ENCODE measurements at regions not wholly inside any gene's neighbourhood (a gene's known extent, or its start where the extent isn't known, plus 50 kb on each side); places are given as distances from the start of the nearest gene placed in this dataset.
A peak's percentile ranks its signal among the peaks of the same experiment; 100 is the strongest.

DNA sequence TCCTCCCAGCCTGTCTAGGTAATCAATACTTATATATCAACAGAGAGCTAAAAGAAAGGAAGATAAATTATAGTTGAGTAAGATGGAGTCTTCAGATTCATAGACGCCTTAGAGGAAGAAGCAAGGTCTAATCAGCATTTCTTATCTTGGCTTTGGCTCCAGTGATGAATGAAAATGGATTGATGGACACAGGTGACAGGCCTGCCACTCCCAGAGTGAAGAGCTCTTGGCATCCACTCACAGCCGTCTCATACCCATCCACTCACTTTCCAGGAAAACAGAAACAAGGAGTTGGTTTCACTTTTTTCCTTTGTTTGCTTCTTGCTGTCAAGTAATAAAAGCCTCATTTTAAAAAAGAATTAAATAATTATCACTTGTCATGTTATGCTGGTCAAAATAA is 168.2 kb downstream of the MFSD1 start:
- DNase-seq (ENCODE audit: low spot score) = no peak

DNA sequence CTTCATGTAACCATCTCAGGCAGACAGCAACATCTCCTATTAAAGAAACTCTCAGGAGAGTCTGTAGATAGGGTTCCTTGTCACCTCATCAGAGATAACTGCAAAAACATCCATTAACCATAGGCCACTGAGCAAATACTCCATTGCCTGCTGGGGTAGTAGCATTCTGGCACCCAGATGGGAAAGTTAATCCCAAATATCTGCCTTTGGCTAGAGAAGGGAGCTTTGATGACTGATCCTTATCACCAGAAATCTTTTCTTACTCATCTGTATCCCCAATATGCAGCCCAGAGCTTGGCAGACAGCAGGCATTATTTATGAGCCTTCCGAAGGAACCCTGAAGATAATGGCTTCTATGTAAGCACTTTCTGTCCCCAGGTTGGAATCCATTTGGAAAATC is 173.1 kb downstream of the MFSD1 start:
- no peak for DNase-seq (ENCODE audit: low spot score)

DNA sequence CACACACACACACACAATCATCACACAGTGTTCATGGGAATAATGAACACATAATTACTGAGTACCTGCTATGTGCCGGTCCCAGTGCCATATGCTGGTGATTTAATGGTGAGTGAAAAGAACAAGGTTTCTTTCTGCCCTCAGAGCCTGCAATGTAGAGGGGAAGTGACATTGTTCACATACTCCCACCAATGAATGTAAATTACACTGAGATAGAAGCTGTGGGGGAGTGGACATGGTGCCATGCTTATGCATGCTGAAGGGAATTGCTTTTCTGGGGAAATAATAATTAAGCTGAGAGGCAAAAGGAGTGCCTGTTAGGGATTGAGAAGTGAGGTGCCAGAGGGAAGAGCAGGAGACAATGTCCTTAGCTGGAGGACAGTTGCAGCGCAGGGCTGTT is 175.1 kb downstream of the MFSD1 start:
- DNase-seq (ENCODE audit: low spot score) = no peak

DNA sequence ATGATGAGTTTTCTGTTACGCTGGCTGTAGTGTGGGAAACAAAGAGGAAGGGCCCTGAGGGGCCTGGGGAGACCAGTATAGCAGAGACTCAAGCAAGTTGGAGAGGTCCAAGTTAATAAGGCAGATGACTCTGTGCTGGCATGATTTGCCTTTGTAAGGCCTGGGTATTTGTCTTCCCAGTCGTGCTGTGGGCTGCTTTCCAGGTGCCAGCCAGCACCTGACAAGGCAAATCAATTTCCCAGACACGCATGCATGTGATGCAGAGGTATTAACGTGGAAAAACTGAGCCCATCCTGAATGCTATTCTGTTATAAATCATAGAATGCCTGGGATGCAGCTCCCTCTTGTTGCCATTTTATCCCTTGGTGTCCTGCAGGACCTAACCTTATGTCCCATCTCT is 175.6 kb downstream of the MFSD1 start:
- no peak for DNase-seq (ENCODE audit: low spot score)

DNA sequence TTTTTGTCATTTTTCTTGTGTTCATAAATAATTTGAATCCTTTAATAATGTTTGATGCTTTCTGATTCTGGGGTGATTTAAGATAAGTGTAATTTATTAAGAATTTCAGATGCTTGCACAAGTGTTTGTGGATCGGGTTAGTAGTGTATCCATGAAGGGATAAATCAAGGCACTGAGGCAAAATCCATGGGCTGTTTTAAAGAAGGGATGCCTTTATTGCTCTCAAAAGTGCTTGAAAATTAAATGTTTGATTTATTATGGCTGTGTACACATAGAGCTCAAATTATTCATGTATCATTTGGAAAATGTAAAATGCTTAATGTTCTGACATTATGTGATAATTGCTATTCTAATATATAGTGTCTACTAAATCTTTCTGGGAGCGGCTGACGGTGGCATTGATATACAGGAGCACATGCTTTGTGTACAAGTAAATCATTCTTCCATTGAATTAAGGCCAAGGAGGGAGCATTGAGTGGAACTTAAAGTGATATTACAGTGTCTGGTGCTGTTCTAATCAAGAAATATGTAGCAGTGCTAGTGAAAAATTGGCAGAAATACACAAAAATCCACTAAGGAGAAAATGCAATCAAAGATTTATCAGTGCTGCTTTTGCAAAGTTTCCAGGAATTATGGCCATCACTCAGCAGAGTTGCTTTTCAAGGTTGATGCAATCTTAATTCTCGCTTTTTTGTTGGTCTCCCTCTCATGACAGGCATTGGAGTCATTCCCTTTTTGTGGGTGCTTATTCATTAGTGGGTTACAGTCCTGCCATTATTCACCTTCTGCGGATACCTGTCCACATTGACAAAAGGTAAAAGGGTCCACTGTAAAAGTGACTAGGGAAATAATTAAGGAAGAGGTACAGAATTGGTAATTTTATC is 181.6 kb downstream of the MFSD1 start:
- no peak for DNase-seq (ENCODE audit: low spot score)

DNA sequence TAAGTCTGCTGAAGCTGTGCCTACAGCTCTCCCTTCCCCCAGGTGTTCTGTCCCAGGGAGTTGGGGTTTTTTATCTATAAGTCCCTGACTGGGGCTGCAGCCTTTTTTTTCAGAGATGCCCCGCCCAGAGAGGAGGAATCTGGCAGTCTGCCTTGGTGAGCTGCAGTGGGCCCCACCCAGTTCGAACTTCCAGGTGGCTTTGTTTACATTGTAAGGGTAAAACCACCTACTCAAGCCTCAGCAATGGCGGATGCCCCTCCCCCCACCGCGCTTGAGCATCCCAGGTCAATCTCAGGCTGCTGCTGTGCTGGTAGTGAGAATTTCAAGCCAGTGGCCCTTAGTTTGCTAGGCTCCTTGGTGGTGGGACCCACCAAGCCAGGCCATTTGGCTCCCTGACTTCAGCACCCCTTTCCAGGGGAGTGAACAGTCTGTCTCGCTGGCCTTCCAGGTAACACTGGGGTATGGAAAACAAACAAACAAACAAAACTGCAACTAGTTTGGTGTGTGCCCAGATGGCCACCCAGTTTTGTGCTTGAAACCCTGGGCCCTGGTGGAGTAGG is 189.4 kb downstream of the MFSD1 start:
- no peak for DNase-seq (ENCODE audit: low spot score)

DNA sequence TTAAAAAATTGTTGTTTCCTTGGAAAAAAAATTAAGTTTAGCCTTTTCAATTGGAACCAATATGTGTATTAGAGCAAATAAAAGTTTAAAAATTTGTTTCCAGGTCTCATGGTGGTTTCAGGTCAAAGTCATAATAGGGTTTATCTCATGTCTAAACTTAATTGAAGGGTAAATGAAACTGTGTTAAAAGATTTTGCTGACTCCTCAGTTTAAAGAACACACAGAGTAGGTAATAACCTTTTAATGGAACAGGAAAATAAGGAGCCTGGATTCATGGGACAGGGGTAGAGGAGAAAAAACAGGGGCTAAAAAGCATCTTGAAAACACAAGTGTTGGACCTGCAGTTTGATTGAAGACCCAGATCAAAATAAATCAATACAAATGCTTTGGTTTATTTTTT is 190.6 kb downstream of the MFSD1 start:
- DNase-seq (ENCODE audit: low spot score) = no peak

DNA sequence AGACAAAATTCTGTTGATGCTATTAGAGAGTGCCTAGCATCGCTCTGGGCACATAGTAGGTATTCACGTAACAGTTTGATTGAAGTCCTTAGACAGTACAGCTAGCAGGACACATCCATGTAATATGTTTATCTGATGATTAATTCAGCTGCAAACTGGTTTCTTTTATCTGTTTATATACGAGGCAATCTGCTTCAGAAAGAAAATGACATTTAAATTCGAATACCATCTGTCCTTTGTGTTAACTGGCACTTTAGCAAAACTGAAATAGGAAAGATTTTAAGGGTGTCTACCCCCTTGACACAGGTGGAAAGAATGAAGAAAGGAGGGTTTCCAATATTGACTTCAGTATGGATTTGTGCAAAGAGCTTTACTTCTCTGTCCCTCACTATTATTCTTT is 192.5 kb downstream of the MFSD1 start:
- DNase-seq (ENCODE audit: low spot score) = no peak

DNA sequence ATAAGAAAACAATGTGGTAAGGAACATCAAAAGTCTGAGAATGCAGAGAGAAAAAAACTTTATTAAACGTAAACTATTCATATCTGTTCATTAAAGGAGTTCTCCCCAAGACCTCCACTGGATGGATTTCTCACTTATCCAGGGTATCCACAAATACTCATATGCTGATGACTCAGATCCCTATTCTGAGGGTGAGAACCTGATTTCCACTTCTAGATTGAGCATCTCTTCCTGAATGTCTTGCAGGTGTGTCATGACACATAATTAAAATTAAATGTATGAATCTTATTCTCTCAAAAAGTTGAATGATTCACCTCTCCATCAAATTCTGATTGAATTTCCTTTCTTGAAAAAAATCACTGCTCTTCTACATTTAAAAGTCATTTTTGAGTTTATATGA is 199.9 kb downstream of the MFSD1 start:
- DNase-seq (ENCODE audit: low spot score) = peak; percentile 34

DNA sequence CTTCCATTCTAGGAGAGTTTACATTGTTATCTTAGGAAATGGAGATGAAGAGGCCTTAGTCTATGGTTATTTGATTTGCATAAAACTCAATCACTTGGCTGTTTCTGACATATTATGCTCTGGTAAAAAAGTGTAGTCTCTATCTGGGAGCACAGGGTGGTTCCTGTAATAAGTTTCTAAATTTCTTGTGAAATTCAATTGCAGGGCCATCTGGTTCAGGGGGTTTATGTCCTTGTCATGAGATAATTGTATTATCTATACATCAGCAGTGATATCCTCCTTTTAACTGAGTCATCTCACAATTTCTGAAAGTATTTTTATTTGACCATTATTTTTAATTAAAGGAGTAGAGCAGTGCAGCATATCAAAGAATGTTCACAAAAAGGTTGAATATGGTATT is 203.3 kb downstream of the MFSD1 start:
- no peak for DNase-seq (ENCODE audit: low spot score)

DNA sequence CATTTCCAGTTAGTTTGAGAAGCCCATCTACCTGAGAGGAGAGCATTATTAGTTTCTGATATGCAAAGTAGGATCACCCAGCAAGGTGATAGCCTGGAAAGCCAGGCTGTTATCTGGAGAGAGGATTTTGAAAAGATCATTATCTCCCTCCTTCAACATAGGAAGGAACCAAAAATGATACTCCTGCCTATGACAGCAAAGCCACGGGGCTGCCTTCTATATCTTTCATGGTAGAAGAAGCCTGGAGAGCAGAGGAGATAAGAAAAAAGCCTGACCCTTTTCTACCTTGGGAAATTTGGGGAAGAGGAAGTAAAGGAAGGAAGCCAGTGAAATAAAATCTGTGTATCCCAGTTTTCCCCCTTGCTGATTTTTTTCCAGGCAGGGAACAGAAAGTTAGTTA is 205.5 kb downstream of the MFSD1 start:
- no peak for DNase-seq (ENCODE audit: low spot score)

DNA sequence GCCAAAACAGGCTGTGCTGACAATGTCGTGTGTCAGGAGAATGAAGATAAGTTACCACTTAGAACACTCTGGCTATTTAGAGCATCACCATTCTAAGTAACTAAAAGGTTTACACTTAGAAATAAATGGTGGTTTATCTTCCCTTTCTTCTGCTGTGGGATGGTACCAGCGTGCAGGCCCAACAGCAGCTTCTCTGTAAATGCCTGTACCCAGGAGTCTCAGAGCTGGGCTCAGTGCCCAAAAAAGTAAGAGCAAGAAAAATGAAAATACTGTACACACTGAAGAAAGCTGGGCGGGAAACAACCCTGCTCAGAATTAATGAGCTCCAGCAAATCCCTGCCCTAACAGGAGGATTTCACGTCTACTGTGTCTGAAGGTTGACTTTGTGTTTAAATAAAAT is 206.5 kb downstream of the MFSD1 start:
- DNase-seq (ENCODE audit: low spot score) = no peak

DNA sequence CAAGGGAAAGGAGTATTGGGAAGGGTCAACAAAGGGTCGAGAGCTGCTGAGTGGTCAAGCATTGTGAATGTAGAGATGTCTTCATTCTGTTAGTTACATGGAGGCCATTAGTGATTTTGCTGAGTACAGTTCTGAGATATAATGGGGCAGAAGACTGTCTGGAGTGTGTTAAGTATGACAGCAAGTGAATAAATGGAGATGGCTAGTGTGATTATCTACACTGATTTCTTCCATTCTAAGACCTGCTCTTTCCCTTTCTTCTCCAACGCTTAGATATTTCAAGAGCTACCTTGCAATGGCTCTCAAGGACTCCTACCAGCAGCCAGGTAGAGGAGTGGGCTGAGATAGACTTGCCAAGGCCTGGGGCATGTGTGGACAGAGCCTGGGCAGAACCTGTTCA is 216.5 kb downstream of the MFSD1 start:
- no peak for DNase-seq (ENCODE audit: low spot score)

DNA sequence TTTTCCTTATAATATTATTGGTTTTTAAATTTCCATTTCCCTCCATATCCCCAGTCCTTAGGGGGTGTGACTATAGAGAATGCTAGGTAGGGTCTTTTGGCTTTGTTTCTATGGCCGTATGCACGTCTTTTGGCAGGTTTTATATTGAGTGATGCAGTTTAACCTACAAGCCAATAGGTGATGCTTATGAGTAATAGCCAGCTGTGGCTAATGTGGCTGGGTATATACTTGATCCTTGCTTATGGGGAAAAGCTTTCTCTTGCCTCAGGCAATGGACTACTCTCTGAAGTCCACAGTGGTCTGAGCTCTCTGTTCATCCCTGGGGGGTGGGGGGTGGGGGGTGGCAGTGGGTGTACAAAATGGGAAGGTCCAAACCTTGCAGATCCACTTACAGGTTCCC is 223.9 kb downstream of the MFSD1 start:
- DNase-seq (ENCODE audit: low spot score) = no peak

DNA sequence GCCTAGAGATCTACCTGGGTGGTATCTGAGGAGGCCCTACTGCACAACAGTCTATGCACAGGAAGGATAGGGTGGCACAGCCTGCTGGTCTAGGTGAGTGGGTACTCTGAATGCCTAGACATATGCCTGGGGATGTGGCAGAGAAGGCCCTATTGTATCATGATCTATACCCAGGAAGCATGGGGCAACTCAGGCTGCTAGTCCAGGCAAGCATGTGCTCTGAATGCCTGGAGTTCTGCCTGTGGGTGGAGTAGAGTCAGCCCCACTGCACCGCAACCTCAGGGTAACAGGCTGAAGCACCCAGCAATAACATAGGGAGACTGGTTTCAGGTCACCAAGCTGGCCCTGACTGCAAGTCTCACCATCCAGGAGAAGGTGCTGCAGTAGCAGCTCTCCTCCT is 224.7 kb downstream of the MFSD1 start:
- no peak for DNase-seq (ENCODE audit: low spot score)

DNA sequence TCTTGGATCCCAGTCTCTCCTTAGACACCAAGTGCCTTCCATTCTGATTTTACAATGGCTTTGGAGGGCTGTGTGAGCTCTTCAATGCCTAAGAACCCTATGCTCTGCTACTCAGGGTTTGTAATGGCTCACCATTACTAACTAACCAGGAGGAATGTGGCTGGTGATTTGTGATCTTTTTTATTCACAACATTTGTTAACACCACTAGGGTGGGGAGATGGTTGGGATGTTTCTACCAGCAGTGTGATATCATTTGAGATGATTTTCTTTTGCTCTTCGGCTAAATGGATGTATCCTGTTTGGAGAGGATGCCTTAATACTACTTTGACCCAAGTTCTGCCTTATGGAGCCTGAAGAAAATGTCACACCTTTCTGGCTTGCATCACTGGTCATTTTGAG is 226.9 kb downstream of the MFSD1 start:
- DNase-seq (ENCODE audit: low spot score) = peak; percentile 4

DNA sequence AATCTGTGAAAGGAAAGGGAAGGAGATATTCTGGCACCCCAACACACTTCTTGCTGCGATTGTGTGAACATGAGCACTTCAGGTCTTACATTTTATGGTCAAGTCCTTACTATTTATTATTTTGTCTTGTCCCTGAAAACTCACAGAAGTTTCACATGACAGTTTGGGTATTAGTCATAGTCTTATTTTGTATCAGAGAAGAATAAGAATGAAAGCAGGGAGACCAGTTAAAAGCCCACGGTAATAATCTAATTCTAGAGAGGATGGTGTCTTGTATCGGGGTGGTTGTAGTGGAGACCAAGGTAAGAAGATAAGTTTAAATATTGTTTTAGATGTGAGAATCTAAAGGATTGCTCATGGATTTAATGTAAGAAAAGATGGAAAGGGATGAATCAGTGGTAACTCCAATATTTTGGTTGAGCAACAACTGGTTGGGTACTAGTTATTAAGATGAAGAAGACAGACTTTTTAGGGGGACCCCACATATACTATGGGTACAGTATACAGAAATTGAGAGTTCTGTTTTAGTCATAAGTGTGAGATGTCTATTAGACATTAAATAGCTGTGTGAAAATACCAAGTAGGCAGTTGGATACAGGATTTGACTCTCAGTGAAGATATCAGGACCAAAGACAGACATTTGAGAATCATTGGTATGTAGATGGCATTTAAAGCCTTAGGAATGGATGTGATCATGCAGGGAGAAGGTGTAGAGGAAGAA is 227.6 kb downstream of the MFSD1 start:
- DNase-seq (ENCODE audit: low spot score) = peak; percentile 11

DNA sequence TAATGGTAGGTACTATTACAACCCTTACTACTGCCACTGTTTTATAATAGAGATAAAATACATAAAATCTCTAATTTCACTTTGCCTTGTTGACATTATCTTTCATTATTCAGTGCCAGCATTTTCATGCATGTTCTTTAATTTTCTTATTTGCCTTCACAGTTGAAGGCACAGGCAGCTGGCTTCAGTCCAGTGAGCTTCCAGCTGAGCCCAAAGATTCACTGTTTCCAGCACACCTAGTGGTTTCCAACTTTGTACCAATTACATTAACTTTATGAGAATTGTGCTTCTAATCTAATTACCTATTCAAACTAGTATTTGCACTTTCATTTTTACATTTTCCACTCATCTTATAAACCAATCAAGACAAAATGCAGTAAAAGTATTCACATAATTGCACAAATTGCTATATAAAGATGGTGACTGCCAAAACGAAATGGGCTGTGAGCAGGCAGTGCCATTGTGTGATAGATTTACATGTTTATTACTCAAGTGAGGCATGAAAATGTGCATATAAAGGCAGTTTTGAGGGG is 228.3 kb downstream of the MFSD1 start:
- peak; percentile 20 for DNase-seq (ENCODE audit: low spot score)

DNA sequence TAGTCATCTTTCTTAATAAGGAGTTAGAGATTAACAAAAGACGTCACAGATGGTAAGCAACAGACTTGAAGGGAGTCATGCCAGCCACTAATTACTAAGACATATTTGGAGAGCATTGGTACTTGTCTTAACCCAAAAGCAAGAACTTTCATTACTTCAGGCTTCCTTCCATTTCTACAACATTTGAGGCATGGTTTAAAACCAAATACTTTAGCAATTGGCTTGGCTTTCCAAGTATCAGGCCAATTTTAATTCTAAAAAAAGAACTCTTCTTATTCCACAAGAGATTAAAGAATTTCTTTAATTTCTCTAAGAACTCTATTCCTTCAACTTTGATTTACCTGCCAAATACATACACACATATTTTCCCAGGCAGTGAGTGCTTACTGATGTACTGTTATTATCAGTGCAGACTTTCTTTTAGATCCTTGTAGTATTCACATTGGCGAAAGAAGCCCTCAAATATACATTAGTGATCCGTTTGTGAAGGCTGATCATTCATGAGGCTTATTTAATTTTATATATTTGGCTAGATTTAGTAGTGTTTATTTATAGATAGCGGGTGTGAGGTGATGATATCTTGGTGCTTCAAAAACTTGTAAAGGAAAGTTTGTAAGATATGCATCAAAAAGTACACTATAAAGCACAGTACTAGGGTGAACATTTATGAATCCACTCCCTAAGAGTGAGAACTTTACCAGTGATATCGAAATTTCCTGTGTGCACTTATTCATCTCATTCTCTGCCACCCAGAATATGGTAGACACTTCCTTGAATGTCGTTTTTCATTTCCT is 229.2 kb downstream of the MFSD1 start:
- no peak for DNase-seq (ENCODE audit: low spot score)

DNA sequence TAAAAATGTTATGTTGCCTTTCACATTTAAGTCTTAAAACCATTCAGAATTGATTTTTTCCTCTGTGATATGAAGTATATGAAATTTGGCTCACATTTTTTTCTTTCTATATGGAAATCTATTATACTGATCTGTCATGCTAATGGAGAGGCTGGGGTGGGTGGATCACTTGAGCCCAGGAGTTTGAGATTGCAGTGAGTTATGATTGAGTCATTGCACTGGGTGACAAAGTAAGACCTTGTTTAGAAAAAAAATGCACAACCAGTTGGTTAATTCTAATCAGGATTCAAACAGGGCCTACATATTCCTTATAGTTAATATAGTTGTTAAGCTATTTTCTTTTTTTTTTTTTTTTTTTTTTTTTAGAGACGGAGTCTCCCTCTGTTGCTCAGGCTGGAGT is 230.5 kb downstream of the MFSD1 start:
- peak; percentile 50 for DNase-seq (ENCODE audit: low spot score)

DNA sequence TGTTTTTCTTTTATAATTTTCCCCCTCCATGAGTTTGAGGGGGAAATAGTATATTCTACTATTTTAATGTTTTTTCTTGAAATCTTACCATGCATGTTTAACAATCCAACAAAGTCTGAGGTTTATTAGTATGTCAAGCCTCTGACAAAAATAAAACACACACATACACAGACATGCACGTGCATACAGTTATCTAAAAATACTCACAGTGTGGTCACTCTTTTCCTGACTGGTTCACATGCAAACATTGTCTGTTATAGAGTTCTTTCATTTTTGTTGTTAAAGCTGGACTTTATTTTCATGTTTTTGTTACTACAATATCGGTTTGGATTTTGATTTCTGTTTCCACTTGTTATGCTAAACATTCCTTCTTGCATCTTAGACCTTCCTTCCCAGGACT is 236.6 kb downstream of the MFSD1 start:
- DNase-seq (ENCODE audit: low spot score) = no peak

DNA sequence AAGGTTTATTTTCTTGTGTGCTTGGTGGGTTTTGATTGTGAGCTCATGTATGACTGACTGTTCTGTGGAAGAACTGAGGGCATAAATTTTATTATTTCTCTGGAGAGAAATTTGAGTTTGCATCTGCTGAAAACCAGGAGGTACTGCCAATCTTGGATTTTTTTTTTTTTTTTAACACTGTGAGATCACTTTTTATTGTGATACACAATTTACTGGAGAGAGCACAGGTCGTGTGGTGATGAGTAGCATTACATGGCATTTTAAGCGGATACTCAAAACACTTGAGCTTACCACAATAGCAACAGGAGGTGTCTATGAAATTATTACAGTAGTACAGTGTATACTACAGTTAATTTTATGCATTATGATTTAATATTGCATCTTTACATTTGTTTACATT is 237.4 kb downstream of the MFSD1 start:
- DNase-seq (ENCODE audit: low spot score) = no peak
